ENCODE measurements at regions not wholly inside any gene's neighbourhood (a gene's known extent, or its start where the extent isn't known, plus 50 kb on each side); places are given as distances from the start of the nearest gene placed in this dataset.

- Histone ChIP-seq H3K36me3 (ENCODE audit: control insufficient read depth, insufficient read depth, low read length) (no peaks in the 10 kb centered on the region), H3K4me3 (ENCODE audit: low read depth in 2 of 2, low read length in 2 of 2) (no peak overlapping the region), H3K9me3 (ENCODE audit: control insufficient read depth, insufficient read depth, low read depth, low read length) (no peaks in the 10 kb centered on the region), H3K27ac (ENCODE audit: low read length) (no peak overlapping the region), H3K27me3 (ENCODE audit: control insufficient read depth, insufficient read depth, low read length) (no peaks in the 10 kb centered on the region), H3K4me1 (ENCODE audit: control insufficient read depth, insufficient read depth, low read length) (no peaks in the 10 kb centered on the region)
- no peak for DNase-seq (ENCODE audit: low read depth, low spot score)
- BruUV-seq (replicated peaks) = no TSS peak
- ChIA-PET POLR2A (no interaction called here), CTCF (interaction anchor here (0.8 kb wide), 1 partner anchor 37 kb away, joined by 3 read pairs; no protein-coding TSS in a partner anchor)
- intact Hi-C loops (cut with micrococcal nuclease; ENCODE audit: unreplicated experiment) (no loop called here), in situ Hi-C loops (cut with HindIII; ENCODE audit: low pct_unique_long_range_greater_than_20kb, low sequenced_read_pairs) (no loop called here)
- TF ChIP-seq TCF7L2 (IDR thresholded peaks at IDR 0.05; ENCODE audit: low read depth, low read length) = no peak
- TF ChIP-seq POLR2AphosphoS5 (IDR thresholded peaks at IDR 0.05; ENCODE audit: low read depth, low read length) = no peak
- no peak for TF ChIP-seq CTCF (IDR thresholded peaks at IDR 0.05)
- TF ChIP-seq REST (IDR thresholded peaks at IDR 0.05; ENCODE audit: insufficient read depth in 1 of 2, low read depth in 2 of 2, low read length in 1 of 2) = no peak
- TF ChIP-seq SIN3A (IDR thresholded peaks at IDR 0.05; ENCODE audit: borderline replicate concordance, insufficient read depth, low read depth, low read length) = no peak
- ATAC-seq = no peak
Observed at GRCh38 chr4:77395481-77395880, 210.1 kb upstream of the CXCL13 start.

GRCh38 chr4:77398256-77398655, 207.4 kb upstream of the CXCL13 start:
- no peak for TF ChIP-seq POLR2AphosphoS5 (IDR thresholded peaks at IDR 0.05; ENCODE audit: low read depth, low read length)
- no peak for TF ChIP-seq REST (IDR thresholded peaks at IDR 0.05; ENCODE audit: insufficient read depth in 1 of 2, low read depth in 2 of 2, low read length in 1 of 2)
- no peak for TF ChIP-seq CTCF (IDR thresholded peaks at IDR 0.05)
- no peak for TF ChIP-seq SIN3A (IDR thresholded peaks at IDR 0.05; ENCODE audit: borderline replicate concordance, insufficient read depth, low read depth, low read length)
- TF ChIP-seq TCF7L2 (IDR thresholded peaks at IDR 0.05; ENCODE audit: low read depth, low read length) = no peak
- H3K27me3 ChIP-seq (ENCODE audit: control insufficient read depth, insufficient read depth, low read length) = no peaks in the 10 kb centered on the region
- no TSS peak for BruUV-seq (replicated peaks)
- H3K36me3 ChIP-seq (ENCODE audit: control insufficient read depth, insufficient read depth, low read length) = no peaks in the 10 kb centered on the region
- intact Hi-C loops (cut with micrococcal nuclease; ENCODE audit: unreplicated experiment) (no loop called here), in situ Hi-C loops (cut with HindIII; ENCODE audit: low pct_unique_long_range_greater_than_20kb, low sequenced_read_pairs) (no loop called here)
- no peaks in the 10 kb centered on the region for H3K9me3 ChIP-seq (ENCODE audit: control insufficient read depth, insufficient read depth, low read depth, low read length)
- H3K4me3 ChIP-seq (ENCODE audit: low read depth in 2 of 2, low read length in 2 of 2) = no peak overlapping the region
- no peak overlapping the region for H3K27ac ChIP-seq (ENCODE audit: low read length)
- DNase-seq (ENCODE audit: low read depth, low spot score) = no peak
- no peaks in the 10 kb centered on the region for H3K4me1 ChIP-seq (ENCODE audit: control insufficient read depth, insufficient read depth, low read length)
- ChIA-PET POLR2A (no interaction called here), CTCF (no interaction called here)
- ATAC-seq = no peak

All from Panc1 (cell line).